Glutamatergic neuron (in vitro differentiated cells): ENCODE measurements at regions not wholly inside any gene's neighbourhood (a gene's known extent, or its start where the extent isn't known, plus 50 kb on each side); places are given as distances from the start of the nearest gene placed in this dataset.
"Not testable (repeated sequence)": the region's sequence is repeated elsewhere in the genome, so short reads cannot be mapped to it uniquely, and the experiment has no call there.

ENCODE experiments used
- DNase-seq: peaks from one replicate; pipeline ENCODE4 v3.0.0; 2022
- H3K27ac Mint-ChIP-seq: one replicate; pipeline ENCODE4 v1.8.0; 2020; ENCODE audit warnings: mild to moderate bottlenecking, mixed read lengths, inconsistent platforms; ENCODE audit not compliant: unreplicated experiment
- H3K27me3 Mint-ChIP-seq: one replicate; pipeline ENCODE4 v1.8.0; 2020; ENCODE audit warnings: mild to moderate bottlenecking, moderate library complexity, mixed read lengths, inconsistent platforms; ENCODE audit not compliant: unreplicated experiment
- H3K36me3 Mint-ChIP-seq: one replicate; pipeline ENCODE4 v1.8.0; 2020; ENCODE audit warnings: mild to moderate bottlenecking, mixed read lengths, inconsistent platforms; ENCODE audit not compliant: unreplicated experiment
- H3K4me1 Mint-ChIP-seq: one replicate; pipeline ENCODE4 v1.8.0; 2020; ENCODE audit warnings: mild to moderate bottlenecking, low read depth, mixed read lengths, inconsistent platforms; ENCODE audit not compliant: unreplicated experiment
- H3K4me3 Mint-ChIP-seq: one replicate; pipeline ENCODE4 v1.8.0; 2020; ENCODE audit warnings: mild to moderate bottlenecking, mixed read lengths, inconsistent platforms; ENCODE audit not compliant: unreplicated experiment
- H3K9me3 Mint-ChIP-seq: one replicate; pipeline ENCODE4 v1.8.0; 2020; ENCODE audit warnings: mild to moderate bottlenecking, moderate library complexity, mixed read lengths, inconsistent platforms; ENCODE audit not compliant: unreplicated experiment
- TF ChIP-seq, protein P1 (sequence below): fragments of 200-600 bp; sonication (generic); IDR thresholded peaks from one replicate; pipeline ENCODE4 v1.5.0; 2021; ENCODE audit not compliant: partially characterized antibody, unreplicated experiment

GRCh38 chr12:75862692-75863471 lies 168.7 kb downstream of the PHLDA1 start:
- no peak overlapping the region for H3K27ac Mint-ChIP-seq
- H3K27me3 Mint-ChIP-seq = peaks cover 5% of the 10 kb centered on the region
- no peak overlapping the region for H3K4me3 Mint-ChIP-seq
- H3K36me3 Mint-ChIP-seq = peaks cover 11% of the 10 kb centered on the region
- TF ChIP-seq, protein P1, sequence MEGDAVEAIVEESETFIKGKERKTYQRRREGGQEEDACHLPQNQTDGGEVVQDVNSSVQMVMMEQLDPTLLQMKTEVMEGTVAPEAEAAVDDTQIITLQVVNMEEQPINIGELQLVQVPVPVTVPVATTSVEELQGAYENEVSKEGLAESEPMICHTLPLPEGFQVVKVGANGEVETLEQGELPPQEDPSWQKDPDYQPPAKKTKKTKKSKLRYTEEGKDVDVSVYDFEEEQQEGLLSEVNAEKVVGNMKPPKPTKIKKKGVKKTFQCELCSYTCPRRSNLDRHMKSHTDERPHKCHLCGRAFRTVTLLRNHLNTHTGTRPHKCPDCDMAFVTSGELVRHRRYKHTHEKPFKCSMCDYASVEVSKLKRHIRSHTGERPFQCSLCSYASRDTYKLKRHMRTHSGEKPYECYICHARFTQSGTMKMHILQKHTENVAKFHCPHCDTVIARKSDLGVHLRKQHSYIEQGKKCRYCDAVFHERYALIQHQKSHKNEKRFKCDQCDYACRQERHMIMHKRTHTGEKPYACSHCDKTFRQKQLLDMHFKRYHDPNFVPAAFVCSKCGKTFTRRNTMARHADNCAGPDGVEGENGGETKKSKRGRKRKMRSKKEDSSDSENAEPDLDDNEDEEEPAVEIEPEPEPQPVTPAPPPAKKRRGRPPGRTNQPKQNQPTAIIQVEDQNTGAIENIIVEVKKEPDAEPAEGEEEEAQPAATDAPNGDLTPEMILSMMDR = no peak
- DNase-seq = no peak
- peaks cover 9% of the 10 kb centered on the region for H3K9me3 Mint-ChIP-seq
- peaks cover 4% of the 10 kb centered on the region for H3K4me1 Mint-ChIP-seq

GRCh38 chr12:75859868-75860267 lies 171.7 kb downstream of the PHLDA1 start:
- no peak overlapping the region for H3K27ac Mint-ChIP-seq
- no peak overlapping the region for H3K4me3 Mint-ChIP-seq
- peaks cover 4% of the 10 kb centered on the region for H3K9me3 Mint-ChIP-seq
- TF ChIP-seq, protein P1 = no peak
- H3K4me1 Mint-ChIP-seq = peaks cover 4% of the 10 kb centered on the region
- H3K27me3 Mint-ChIP-seq = no peaks in the 10 kb centered on the region
- no peak for DNase-seq
- H3K36me3 Mint-ChIP-seq = no peaks in the 10 kb centered on the region

DNA sequence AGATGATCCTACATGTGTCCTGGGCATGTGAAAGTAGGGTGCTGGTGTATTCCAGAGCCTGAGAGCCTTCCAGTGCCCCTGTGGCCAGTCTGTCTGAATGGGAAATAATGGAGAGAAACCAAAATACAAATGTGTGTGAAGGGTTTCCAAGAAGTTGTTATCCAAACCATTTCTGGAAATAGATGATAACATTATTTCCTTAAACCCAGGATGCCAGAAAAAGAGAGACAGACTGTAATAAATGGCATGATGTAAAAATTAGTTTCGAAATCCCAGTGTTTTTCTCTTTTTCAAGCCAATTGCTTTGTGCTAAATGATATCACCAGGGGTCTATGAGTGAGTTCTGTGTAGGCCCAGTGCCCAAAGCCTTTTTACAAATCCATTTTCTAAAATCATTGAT lies 175.3 kb downstream of the PHLDA1 start:
- Mint-ChIP-seq H3K36me3 (no peaks in the 10 kb centered on the region), H3K27me3 (no peaks in the 10 kb centered on the region), H3K9me3 (peaks cover 6% of the 10 kb centered on the region), H3K4me3 (no peak overlapping the region), H3K27ac (no peak overlapping the region), H3K4me1 (peaks cover 28% of the 10 kb centered on the region)
- TF ChIP-seq, protein P1 = no peak
- no peak for DNase-seq

DNA sequence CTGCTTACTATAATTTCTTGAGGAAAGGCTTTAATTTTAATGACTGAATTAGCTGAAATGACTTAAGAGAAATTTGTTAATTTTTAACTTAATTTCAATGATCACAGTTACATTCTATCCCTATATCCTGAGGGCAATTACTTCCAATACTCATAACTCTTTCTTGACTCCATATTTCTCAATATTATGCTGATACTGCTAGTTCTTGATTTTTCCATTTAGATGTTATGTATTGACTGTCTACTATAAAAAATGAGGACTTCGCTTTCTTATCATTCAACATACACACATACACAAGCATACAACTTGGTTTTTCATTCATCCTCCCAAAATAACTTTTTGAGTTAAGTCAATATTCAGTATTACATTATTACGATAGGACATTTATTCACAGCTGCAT lies 176.2 kb downstream of the PHLDA1 start:
- no peak overlapping the region for H3K27ac Mint-ChIP-seq
- H3K9me3 Mint-ChIP-seq = peaks cover 6% of the 10 kb centered on the region
- no peak for DNase-seq
- TF ChIP-seq, protein P1 = no peak
- peaks cover 4% of the 10 kb centered on the region for H3K36me3 Mint-ChIP-seq
- H3K27me3 Mint-ChIP-seq = peaks cover 2% of the 10 kb centered on the region
- H3K4me3 Mint-ChIP-seq = no peak overlapping the region
- H3K4me1 Mint-ChIP-seq = peaks cover 36% of the 10 kb centered on the region

GRCh38 chr12:75854681-75855309 lies 176.8 kb downstream of the PHLDA1 start:
- H3K27me3 Mint-ChIP-seq = peaks cover 2% of the 10 kb centered on the region
- H3K9me3 Mint-ChIP-seq = peaks cover 6% of the 10 kb centered on the region
- TF ChIP-seq, protein P1 = no peak
- DNase-seq = no peak
- H3K36me3 Mint-ChIP-seq = peaks cover 4% of the 10 kb centered on the region
- H3K4me1 Mint-ChIP-seq = peaks cover 37% of the 10 kb centered on the region
- H3K27ac Mint-ChIP-seq = no peak overlapping the region
- no peak overlapping the region for H3K4me3 Mint-ChIP-seq

GRCh38 chr12:75854137-75854536 lies 177.4 kb downstream of the PHLDA1 start:
- not testable (repeated sequence) for H3K9me3 Mint-ChIP-seq, H3K27ac Mint-ChIP-seq, H3K4me3 Mint-ChIP-seq, DNase-seq, H3K36me3 Mint-ChIP-seq, H3K27me3 Mint-ChIP-seq
- H3K4me1 Mint-ChIP-seq = peaks cover 37% of the 10 kb centered on the region
